ENCODE measurements at regions not wholly inside any gene's neighbourhood (a gene's known extent, or its start where the extent isn't known, plus 50 kb on each side); places are given as distances from the start of the nearest gene placed in this dataset.

DNA sequence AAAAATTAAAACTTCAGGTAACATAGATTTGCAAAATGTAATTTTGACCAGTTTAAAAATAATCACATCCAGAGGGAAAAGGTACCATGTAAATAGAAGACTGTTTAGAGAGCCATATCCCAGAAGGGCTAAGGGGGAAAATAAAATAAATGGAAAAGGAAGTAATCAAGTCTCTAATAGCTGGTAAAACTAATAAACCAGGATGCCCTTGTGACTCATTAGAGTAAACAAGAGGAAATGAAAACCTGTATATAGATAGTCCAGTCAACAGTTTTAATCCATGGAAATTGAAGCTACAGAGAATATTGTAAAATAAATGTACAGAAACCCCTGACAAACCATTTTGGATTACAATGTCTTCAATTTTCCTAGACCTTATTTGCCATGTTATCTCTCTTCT, 698.0 kb upstream of the RGS18 start:
- intact Hi-C loops (cut with micrococcal nuclease): no loop called here
- H3K4me1 ChIP-seq: no peaks in the 10 kb centered on the region
- H3K4me3 ChIP-seq: no peak overlapping the region
- H3K27me3 ChIP-seq (ENCODE audit: low read depth): no peaks in the 10 kb centered on the region
- H3K36me3 ChIP-seq: no peaks in the 10 kb centered on the region
- no peaks in the 10 kb centered on the region for H3K9me3 ChIP-seq (replicated peaks)
- TF ChIP-seq, protein P1, sequence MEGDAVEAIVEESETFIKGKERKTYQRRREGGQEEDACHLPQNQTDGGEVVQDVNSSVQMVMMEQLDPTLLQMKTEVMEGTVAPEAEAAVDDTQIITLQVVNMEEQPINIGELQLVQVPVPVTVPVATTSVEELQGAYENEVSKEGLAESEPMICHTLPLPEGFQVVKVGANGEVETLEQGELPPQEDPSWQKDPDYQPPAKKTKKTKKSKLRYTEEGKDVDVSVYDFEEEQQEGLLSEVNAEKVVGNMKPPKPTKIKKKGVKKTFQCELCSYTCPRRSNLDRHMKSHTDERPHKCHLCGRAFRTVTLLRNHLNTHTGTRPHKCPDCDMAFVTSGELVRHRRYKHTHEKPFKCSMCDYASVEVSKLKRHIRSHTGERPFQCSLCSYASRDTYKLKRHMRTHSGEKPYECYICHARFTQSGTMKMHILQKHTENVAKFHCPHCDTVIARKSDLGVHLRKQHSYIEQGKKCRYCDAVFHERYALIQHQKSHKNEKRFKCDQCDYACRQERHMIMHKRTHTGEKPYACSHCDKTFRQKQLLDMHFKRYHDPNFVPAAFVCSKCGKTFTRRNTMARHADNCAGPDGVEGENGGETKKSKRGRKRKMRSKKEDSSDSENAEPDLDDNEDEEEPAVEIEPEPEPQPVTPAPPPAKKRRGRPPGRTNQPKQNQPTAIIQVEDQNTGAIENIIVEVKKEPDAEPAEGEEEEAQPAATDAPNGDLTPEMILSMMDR (IDR thresholded peaks at IDR 0.05; ENCODE audit: borderline replicate concordance): no peak
- no peak overlapping the region for H3K27ac ChIP-seq (replicated peaks)
- no peak for DNase-seq

DNA sequence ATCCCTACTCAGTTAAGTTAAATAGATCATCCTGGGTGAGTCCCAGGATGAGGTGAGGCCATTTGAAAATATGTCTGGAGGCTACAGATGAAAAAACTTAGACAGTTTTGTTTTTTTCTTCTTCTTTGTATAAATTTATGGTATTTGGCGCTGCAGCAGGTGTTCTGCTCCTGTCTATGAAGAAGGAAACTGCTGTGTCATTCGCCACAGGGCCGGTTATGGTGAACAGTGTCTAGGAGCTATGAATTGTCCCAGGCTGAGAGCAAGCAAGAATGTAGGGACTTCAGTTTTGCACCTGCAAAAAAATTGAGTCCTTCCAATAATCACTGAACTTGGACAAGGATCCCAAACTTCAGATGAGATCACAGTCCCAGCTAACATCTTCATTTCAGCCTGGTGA, 674.3 kb upstream of the RGS18 start:
- Histone ChIP-seq H3K36me3 (no peaks in the 10 kb centered on the region), H3K9me3 (replicated peaks) (peaks cover 27% of the 10 kb centered on the region), H3K27me3 (ENCODE audit: low read depth) (no peaks in the 10 kb centered on the region), H3K4me3 (no peak overlapping the region), H3K4me1 (no peaks in the 10 kb centered on the region), H3K27ac (replicated peaks) (no peak overlapping the region)
- no peak for DNase-seq
- intact Hi-C loops (cut with micrococcal nuclease): no loop called here
- TF ChIP-seq, protein P1 (IDR thresholded peaks at IDR 0.05; ENCODE audit: borderline replicate concordance): no peak

DNA sequence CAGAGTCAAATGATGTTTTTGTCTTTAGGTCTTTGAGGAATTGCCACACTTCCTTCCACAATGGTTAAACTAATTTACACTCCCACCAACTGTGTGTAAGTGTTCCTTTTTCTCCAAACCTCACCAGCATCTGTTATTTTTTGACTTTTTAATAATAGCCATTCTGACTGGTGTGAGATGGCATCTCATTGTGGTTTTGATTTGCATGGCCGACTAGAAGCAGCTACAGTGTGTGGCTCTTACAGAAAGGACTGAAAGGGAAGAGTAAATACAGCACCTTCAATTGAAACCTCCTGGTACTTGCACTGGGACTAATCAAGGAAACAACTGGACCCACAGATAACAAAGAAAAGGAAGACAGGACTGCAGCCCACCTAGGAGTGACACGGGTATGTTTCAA, 668.0 kb upstream of the RGS18 start:
- TF ChIP-seq, protein P1 (IDR thresholded peaks at IDR 0.05; ENCODE audit: borderline replicate concordance): no peak
- no peaks in the 10 kb centered on the region for H3K4me1 ChIP-seq
- no peak overlapping the region for H3K4me3 ChIP-seq
- H3K27ac ChIP-seq (replicated peaks): no peak overlapping the region
- no peaks in the 10 kb centered on the region for H3K27me3 ChIP-seq (ENCODE audit: low read depth)
- peaks cover 19% of the 10 kb centered on the region for H3K9me3 ChIP-seq (replicated peaks)
- intact Hi-C loops (cut with micrococcal nuclease): no loop called here
- DNase-seq: no peak
- H3K36me3 ChIP-seq: no peaks in the 10 kb centered on the region

DNA sequence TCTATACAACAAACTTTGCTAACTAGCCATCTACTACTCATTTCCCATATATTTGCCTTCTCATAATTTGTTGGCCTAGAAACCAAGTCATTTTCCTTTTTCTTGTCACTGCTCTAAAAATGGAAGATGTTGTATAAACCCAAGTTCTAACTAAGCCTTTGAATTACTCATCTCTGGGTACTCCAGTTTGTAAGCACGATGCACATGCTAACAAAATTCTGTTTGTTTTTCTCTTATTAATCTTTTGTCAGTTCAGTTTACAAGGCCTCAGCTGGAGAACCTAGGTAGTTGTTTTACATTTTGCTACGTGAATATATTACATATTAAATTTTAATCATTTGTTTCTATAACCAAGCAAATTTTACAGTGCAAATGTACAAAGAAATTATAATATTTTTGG, 663.2 kb upstream of the RGS18 start:
- H3K4me1 ChIP-seq: no peaks in the 10 kb centered on the region
- TF ChIP-seq, protein P1 (IDR thresholded peaks at IDR 0.05; ENCODE audit: borderline replicate concordance): no peak
- H3K36me3 ChIP-seq: no peaks in the 10 kb centered on the region
- H3K27ac ChIP-seq (replicated peaks): no peak overlapping the region
- H3K9me3 ChIP-seq (replicated peaks): no peaks in the 10 kb centered on the region
- no peak overlapping the region for H3K4me3 ChIP-seq
- H3K27me3 ChIP-seq (ENCODE audit: low read depth): no peaks in the 10 kb centered on the region
- intact Hi-C loops (cut with micrococcal nuclease): no loop called here
- DNase-seq: no peak

DNA sequence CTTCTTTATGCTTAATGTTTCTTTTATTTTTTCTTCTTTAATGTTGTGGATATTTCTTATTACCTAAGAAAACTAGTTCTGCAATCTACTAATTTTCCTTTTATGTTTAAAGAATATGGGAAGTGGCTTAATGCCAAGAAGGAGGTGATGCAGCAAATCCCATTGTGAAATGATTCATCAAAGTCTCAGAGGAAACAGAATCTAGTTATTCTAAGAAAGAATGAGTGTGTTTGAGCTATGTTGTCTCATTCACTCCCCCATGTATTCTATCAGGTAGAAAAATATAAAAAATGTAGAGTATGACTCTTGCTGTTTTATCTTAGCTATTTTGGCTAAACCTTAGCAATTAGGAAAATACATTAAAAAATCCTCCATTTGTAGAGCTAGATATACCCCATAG, 659.9 kb upstream of the RGS18 start:
- no peaks in the 10 kb centered on the region for H3K9me3 ChIP-seq (replicated peaks)
- H3K4me3 ChIP-seq: no peak overlapping the region
- H3K4me1 ChIP-seq: no peaks in the 10 kb centered on the region
- no peaks in the 10 kb centered on the region for H3K27me3 ChIP-seq (ENCODE audit: low read depth)
- no peak overlapping the region for H3K27ac ChIP-seq (replicated peaks)
- H3K36me3 ChIP-seq: no peaks in the 10 kb centered on the region
- intact Hi-C loops (cut with micrococcal nuclease): no loop called here
- no peak for DNase-seq
- TF ChIP-seq, protein P1 (IDR thresholded peaks at IDR 0.05; ENCODE audit: borderline replicate concordance): no peak

DNA sequence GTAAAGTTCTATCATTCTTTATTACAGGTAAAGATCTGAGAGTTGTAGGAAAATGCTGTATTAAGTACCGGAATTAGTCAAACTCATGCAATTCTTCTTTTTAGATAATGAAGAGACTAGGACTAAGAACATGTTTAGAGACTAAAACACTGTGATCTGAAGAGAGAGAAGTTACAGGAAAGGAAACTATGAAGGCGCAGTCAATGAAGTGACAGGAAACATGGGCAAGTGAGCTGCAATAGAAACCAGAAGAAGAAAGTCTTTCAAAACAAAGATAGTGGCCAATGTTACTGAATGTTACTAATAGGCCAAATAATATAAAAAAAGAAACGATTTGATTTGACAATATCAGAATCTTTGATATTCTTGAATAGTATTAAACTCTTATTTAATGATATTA, 659.4 kb upstream of the RGS18 start:
- TF ChIP-seq, protein P1 (IDR thresholded peaks at IDR 0.05; ENCODE audit: borderline replicate concordance): no peak

More for the DNA sequence above, 659.4 kb upstream of the RGS18 start:
- Histone ChIP-seq H3K36me3 (no peaks in the 10 kb centered on the region), H3K27me3 (ENCODE audit: low read depth) (no peaks in the 10 kb centered on the region), H3K4me1 (no peaks in the 10 kb centered on the region), H3K27ac (replicated peaks) (no peak overlapping the region), H3K4me3 (no peak overlapping the region), H3K9me3 (replicated peaks) (no peaks in the 10 kb centered on the region)
- intact Hi-C loops (cut with micrococcal nuclease): no loop called here
- no peak for DNase-seq

All from left ventricle myocardium inferior (tissue), 1 donor.